Bronchial epithelial cell (primary cell): ENCODE measurements at regions not wholly inside any gene's neighbourhood (a gene's known extent, or its start where the extent isn't known, plus 50 kb on each side); places are given as distances from the start of the nearest gene placed in this dataset.
A peak's percentile ranks its signal among the peaks of the same experiment; 100 is the strongest.

Experiments
- DNase-seq: peaks from one replicate; pipeline ENCODE4 v3.0.0-alpha.2; 2010; ENCODE audit warnings: low read depth
- FAIRE-seq: peaks from 2 replicates; lab custom pipeline; 2011; peaks lifted over from hg19 to GRCh38; lab: Jason Lieb, UNC
- H3K27me3 ChIP-seq: 2 replicates; pipeline ENCODE4 v1.5.1; 2011; ENCODE audit warnings: low read length; ENCODE audit not compliant: control insufficient read depth, insufficient read depth
- H3K36me3 ChIP-seq: 2 replicates; pipeline ENCODE4 v1.5.1; 2011; ENCODE audit warnings: low read length; ENCODE audit not compliant: control insufficient read depth, insufficient read depth
- H3K4me3 ChIP-seq: 2 replicates; pipeline ENCODE4 v1.5.1; 2011; ENCODE audit warnings: mild to moderate bottlenecking, low read depth, low read length, control low read depth
- CTCF ChIP-seq: IDR thresholded peaks from 2 replicates; pipeline ENCODE4 v1.5.1; 2011; ENCODE audit warnings: mild to moderate bottlenecking, moderate library complexity, low read length, control low read depth, inconsistent platforms; ENCODE audit not compliant: insufficient read depth, severe bottlenecking

- no peaks in the 10 kb centered on the region for H3K27me3 ChIP-seq
- H3K4me3 ChIP-seq: no peak overlapping the region
- no peaks in the 10 kb centered on the region for H3K36me3 ChIP-seq
- FAIRE-seq (no peak), DNase-seq (no peak)
- TF ChIP-seq CTCF: no peak
These were observed 101.9 kb downstream of the RGS21 start for GRCh38 chr1:192418552-192419285.

DNA sequence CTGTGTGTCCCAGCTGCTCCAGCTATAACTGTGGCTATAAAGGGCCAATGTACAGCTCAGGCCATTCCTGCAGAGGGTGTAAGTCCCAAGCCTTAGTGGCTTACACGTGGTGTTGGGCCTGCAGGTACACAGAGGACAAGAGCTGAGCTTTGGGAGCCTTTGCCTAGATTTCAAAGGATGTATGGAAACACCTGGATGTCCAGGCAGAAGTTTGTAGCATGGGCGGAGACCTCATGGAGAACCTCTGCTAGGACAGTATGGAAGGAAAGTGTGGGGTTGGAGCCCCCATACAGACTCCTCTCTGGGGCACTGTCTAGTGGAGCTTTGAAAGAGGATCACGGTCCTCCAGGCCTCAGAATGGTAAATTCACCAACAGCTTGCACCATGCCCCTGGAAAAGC is 113.9 kb downstream of the RGS21 start:
- DNase-seq: no peak
- H3K4me3 ChIP-seq: no peak overlapping the region
- H3K27me3 ChIP-seq: no peaks in the 10 kb centered on the region
- FAIRE-seq: no peak
- no peaks in the 10 kb centered on the region for H3K36me3 ChIP-seq
- TF ChIP-seq CTCF: no peak

DNA sequence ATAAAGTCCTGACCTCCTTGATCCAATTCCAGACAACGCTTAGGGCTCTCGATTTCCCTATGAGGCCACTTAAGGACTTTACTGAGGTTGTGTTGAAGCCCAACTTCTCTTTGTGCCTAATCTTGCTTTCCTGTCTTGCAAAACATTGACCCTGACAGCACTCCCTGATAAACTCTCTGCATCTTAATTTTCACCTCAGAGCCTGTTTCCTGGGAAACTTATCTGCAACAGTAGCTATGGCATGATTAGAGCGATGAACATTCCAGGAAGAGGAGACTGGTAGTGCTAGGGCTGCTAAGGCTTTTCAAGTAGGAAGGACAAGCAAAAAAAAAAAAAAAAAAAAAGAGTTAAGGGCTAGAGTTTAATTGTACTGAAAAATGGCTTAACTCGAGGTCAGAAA is 118.9 kb downstream of the RGS21 start:
- Histone ChIP-seq H3K36me3 (no peaks in the 10 kb centered on the region), H3K4me3 (no peak overlapping the region), H3K27me3 (no peaks in the 10 kb centered on the region)
- DNase-seq: no peak
- FAIRE-seq: no peak
- TF ChIP-seq CTCF: no peak

DNA sequence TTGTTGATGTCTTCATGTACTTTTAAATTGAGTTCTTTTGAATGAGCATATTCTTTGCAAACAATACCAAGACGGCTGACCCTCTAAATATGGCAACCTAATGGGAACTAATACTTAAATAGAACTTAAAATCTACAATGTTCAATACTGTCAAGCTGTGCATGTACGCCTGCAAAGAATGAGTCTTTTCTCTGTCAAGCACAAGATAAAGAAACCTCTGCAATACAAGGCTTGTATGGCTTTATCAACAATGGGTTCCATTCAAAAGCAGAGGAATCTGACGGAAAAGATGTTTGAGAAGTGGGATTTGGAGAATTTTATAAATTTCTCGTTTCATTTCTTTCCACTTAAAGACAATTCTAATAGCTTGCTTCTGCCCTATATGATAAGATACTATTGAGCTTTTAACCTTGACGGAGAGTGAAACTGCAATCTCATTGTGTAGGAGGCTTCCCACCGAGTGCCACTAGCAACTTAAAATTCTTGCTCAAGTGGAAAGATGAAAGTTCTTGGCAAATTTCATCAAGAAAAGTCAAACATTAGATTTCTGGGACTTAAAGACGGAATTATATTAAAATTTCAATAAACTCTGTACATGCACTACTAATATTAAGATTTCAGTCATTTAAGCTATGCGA is 119.8 kb downstream of the RGS21 start:
- TF ChIP-seq CTCF: no peak
- no peak for DNase-seq
- Histone ChIP-seq H3K27me3 (no peaks in the 10 kb centered on the region), H3K36me3 (no peaks in the 10 kb centered on the region), H3K4me3 (no peak overlapping the region)
- FAIRE-seq: no peak

DNA sequence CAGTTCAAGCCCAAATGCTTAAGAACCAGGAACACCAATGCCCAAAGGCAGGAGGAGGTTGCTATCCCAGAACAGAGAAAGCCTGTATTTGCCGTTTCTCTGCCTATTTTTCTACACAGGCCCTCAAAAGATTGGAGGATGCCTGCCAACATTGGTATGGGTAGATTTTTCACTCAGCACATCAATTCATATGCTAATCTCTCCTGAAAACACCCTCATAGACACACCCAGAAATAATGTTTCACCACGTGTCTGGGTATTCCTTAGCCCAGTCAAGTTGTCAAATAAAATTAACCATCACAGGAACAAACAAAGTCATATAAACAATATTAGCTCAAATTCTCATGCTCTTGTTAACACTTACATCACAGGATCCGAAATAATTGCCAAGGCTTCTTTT is 121.9 kb downstream of the RGS21 start:
- H3K27me3 ChIP-seq: no peaks in the 10 kb centered on the region
- TF ChIP-seq CTCF: no peak
- DNase-seq: peak; percentile 39
- FAIRE-seq: no peak
- H3K4me3 ChIP-seq: no peak overlapping the region
- H3K36me3 ChIP-seq: no peaks in the 10 kb centered on the region
